ENCODE measurements at regions not wholly inside any gene's neighbourhood (a gene's known extent, or its start where the extent isn't known, plus 50 kb on each side); places are given as distances from the start of the nearest gene placed in this dataset.

- H3K36me3 ChIP-seq (ENCODE audit: control insufficient read depth, insufficient read depth, low read length) = no peaks in the 10 kb centered on the region
- DNase-seq (ENCODE audit: low read depth) (peak; percentile 53), FAIRE-seq (peak; percentile 86)
- H3K27me3 ChIP-seq (ENCODE audit: control insufficient read depth, insufficient read depth, low read length) = no peaks in the 10 kb centered on the region
- TF ChIP-seq CTCF (IDR thresholded peaks at IDR 0.05; ENCODE audit: insufficient read depth, low read length, severe bottlenecking) = no peak
- H3K4me3 ChIP-seq (ENCODE audit: low read depth, low read length) = no peak overlapping the region
These were observed 235.2 kb upstream of the CDH5 start for GRCh38 chr16:66131156-66131807.

GRCh38 chr16:66130296-66130905 lies 236.1 kb upstream of the CDH5 start:
- TF ChIP-seq CTCF (IDR thresholded peaks at IDR 0.05; ENCODE audit: insufficient read depth, low read length, severe bottlenecking) = no peak
- DNase-seq (ENCODE audit: low read depth) = no peak
- H3K36me3 ChIP-seq (ENCODE audit: control insufficient read depth, insufficient read depth, low read length) = no peaks in the 10 kb centered on the region
- peak; percentile 32 for FAIRE-seq
- no peaks in the 10 kb centered on the region for H3K27me3 ChIP-seq (ENCODE audit: control insufficient read depth, insufficient read depth, low read length)
- no peak overlapping the region for H3K4me3 ChIP-seq (ENCODE audit: low read depth, low read length)

GRCh38 chr16:66129196-66129595 lies 237.3 kb upstream of the CDH5 start:
- DNase-seq (ENCODE audit: low read depth) = no peak
- H3K36me3 ChIP-seq (ENCODE audit: control insufficient read depth, insufficient read depth, low read length) = no peaks in the 10 kb centered on the region
- H3K27me3 ChIP-seq (ENCODE audit: control insufficient read depth, insufficient read depth, low read length) = no peaks in the 10 kb centered on the region
- no peak for TF ChIP-seq CTCF (IDR thresholded peaks at IDR 0.05; ENCODE audit: insufficient read depth, low read length, severe bottlenecking)
- FAIRE-seq = no peak
- H3K4me3 ChIP-seq (ENCODE audit: low read depth, low read length) = no peak overlapping the region

- Histone ChIP-seq H3K36me3 (ENCODE audit: control insufficient read depth, insufficient read depth, low read length) (no peaks in the 10 kb centered on the region), H3K27me3 (ENCODE audit: control insufficient read depth, insufficient read depth, low read length) (no peaks in the 10 kb centered on the region), H3K4me3 (ENCODE audit: low read depth, low read length) (no peak overlapping the region)
- DNase-seq (ENCODE audit: low read depth) = no peak
- no peak for FAIRE-seq
- no peak for TF ChIP-seq CTCF (IDR thresholded peaks at IDR 0.05; ENCODE audit: insufficient read depth, low read length, severe bottlenecking)
These were observed 238.1 kb upstream of the CDH5 start for GRCh38 chr16:66128371-66128770.

GRCh38 chr16:66127459-66128370 lies 238.8 kb upstream of the CDH5 start:
- Histone ChIP-seq H3K27me3 (ENCODE audit: control insufficient read depth, insufficient read depth, low read length) (no peaks in the 10 kb centered on the region), H3K36me3 (ENCODE audit: control insufficient read depth, insufficient read depth, low read length) (no peaks in the 10 kb centered on the region), H3K4me3 (ENCODE audit: low read depth, low read length) (no peak overlapping the region)
- FAIRE-seq (no peak), DNase-seq (ENCODE audit: low read depth) (no peak)
- TF ChIP-seq CTCF (IDR thresholded peaks at IDR 0.05; ENCODE audit: insufficient read depth, low read length, severe bottlenecking) = no peak

Measured in bronchial epithelial cell (primary cell).